Endothelial cell of umbilical vein (primary cell): ENCODE measurements at regions not wholly inside any gene's neighbourhood (a gene's known extent, or its start where the extent isn't known, plus 50 kb on each side); places are given as distances from the start of the nearest gene placed in this dataset.

Source experiments
- BruUV-seq: library from RNA; stranded (reverse); fragments of 400-500 nt; replicated peaks from 2 replicates; lab custom pipeline; 2021; lab: Mats Ljungman, UMichigan
- CTCF ChIA-PET: fragments of 300-600, 350-600 bp; sonication (Branson Sonifier 250); formaldehyde crosslinking; loops from one replicate; lab custom pipeline; 2021; ENCODE audit warnings: antibody characterized with exemption, inconsistent platforms; lab: Charles Lee
- POLR2A ChIA-PET: fragments of 300-600, 350-600 bp; sonication (Branson Sonifier 250); formaldehyde crosslinking; loops from one replicate; lab custom pipeline; 2021; ENCODE audit warnings: antibody characterized with exemption, inconsistent platforms; lab: Charles Lee
- DNase-seq: peaks from one replicate; pipeline ENCODE4 v3.0.0-alpha.2; 2011; ENCODE audit warnings: low read depth, low spot score
- FAIRE-seq: peaks from 2 replicates; lab custom pipeline; 2011; peaks lifted over from hg19 to GRCh38; lab: Jason Lieb, UNC
- H2AFZ ChIP-seq: 2 replicates; pipeline ENCODE4 v1.6.0; 2012; ENCODE audit warnings: low read depth, low read length, control low read depth, inconsistent platforms
- H3K27ac ChIP-seq: 2 replicates; pipeline ENCODE4 v1.5.1; 2011; ENCODE audit warnings: low read depth, mild to moderate bottlenecking, control low read depth, low read length, moderate library complexity; ENCODE audit not compliant: insufficient read depth
- H3K27me3 ChIP-seq, 2 experiments: 2 replicates each; pipeline versions ENCODE4 v1.6.0 to v1.6.1; 2011; ENCODE audit warnings: low read length in 2 of 2, mixed read lengths in 1 of 2; ENCODE audit not compliant: control insufficient read depth in 2 of 2, insufficient read depth in 2 of 2
- H3K36me3 ChIP-seq, 2 experiments: 2 replicates in 1 of 2; 3 replicates in 1 of 2; pipeline ENCODE4 v1.5.1; 2011; ENCODE audit warnings: low read length in 2 of 2, mild to moderate bottlenecking in 1 of 2, moderate library complexity in 1 of 2; ENCODE audit not compliant: control insufficient read depth in 2 of 2, insufficient read depth in 2 of 2; ENCODE audit errors: extremely low read depth in 1 of 2
- H3K4me1 ChIP-seq: 3 replicates; pipeline ENCODE4 v1.5.1; 2011; ENCODE audit warnings: mild to moderate bottlenecking, low read length; ENCODE audit not compliant: control insufficient read depth, insufficient read depth; ENCODE audit errors: extremely low read depth
- H3K4me2 ChIP-seq: 2 replicates; pipeline ENCODE4 v1.6.1; 2011; ENCODE audit warnings: low read length, control low read depth, mixed read lengths; ENCODE audit not compliant: insufficient read depth
- H3K4me3 ChIP-seq, 3 experiments: fragments of 200-600 bp in 1 of 3; sonication (generic), shearing (Covaris generic) in 1 of 3; replicated peaks in 1 of 3; 2 replicates each; pipeline ENCODE4 v1.5.1; 2011 to 2016; ENCODE audit warnings: control low read depth in 3 of 3, low read length in 3 of 3, mild to moderate bottlenecking in 2 of 3, inconsistent platforms in 1 of 3, low read depth in 1 of 3, moderate library complexity in 1 of 3; ENCODE audit not compliant: insufficient read depth in 1 of 3
- H3K79me2 ChIP-seq: 2 replicates; pipeline ENCODE4 v1.6.0; 2012; ENCODE audit warnings: low read length, inconsistent platforms; ENCODE audit not compliant: control insufficient read depth, insufficient read depth
- H3K9ac ChIP-seq: replicated peaks from 2 replicates; pipeline ENCODE3; 2011; ENCODE audit warnings: low read length, control low read depth; ENCODE audit not compliant: insufficient read depth; ENCODE audit errors: extremely low read depth
- H3K9me1 ChIP-seq: replicated peaks from 3 replicates; pipeline ENCODE4 v1.6.0; 2011; ENCODE audit warnings: mild to moderate bottlenecking, low read length; ENCODE audit not compliant: control insufficient read depth, insufficient read depth; ENCODE audit errors: extremely low read depth
- H3K9me3 ChIP-seq: replicated peaks from 2 replicates; pipeline ENCODE4 v1.5.1; 2012; ENCODE audit warnings: low read length, inconsistent platforms; ENCODE audit not compliant: control insufficient read depth, insufficient read depth
- H4K20me1 ChIP-seq: replicated peaks from 2 replicates; pipeline ENCODE3; 2011; ENCODE audit warnings: mild to moderate bottlenecking, low read length; ENCODE audit not compliant: control insufficient read depth, insufficient read depth; ENCODE audit errors: extremely low read depth
- CTCF ChIP-seq, 2 donors: IDR thresholded peaks; 1 replicate in 1 of 2; 2 replicates in 1 of 2; pipeline ENCODE4 v1.5.1; 2011; ENCODE audit warnings: low read length in 2 of 2, mild to moderate bottlenecking in 2 of 2, moderate library complexity in 2 of 2, control low read depth in 1 of 2, inconsistent platforms in 1 of 2, low read depth in 1 of 2; ENCODE audit not compliant: insufficient read depth in 1 of 2; ENCODE audit errors: extremely low read depth in 1 of 2
- EZH2 ChIP-seq: IDR thresholded peaks from 2 replicates; pipeline ENCODE4 v1.6.1; 2012; ENCODE audit warnings: borderline replicate concordance, low read depth, mild to moderate bottlenecking, moderate library complexity, low read length, inconsistent platforms; ENCODE audit not compliant: severe bottlenecking
- FOS ChIP-seq: IDR thresholded peaks from 2 replicates; pipeline ENCODE4 v1.6.1; 2011; ENCODE audit warnings: mild to moderate bottlenecking, low read length, moderate library complexity, borderline replicate concordance; ENCODE audit not compliant: insufficient read depth
- GATA2 ChIP-seq: IDR thresholded peaks from 2 replicates; pipeline ENCODE4 v1.7.0; 2011; ENCODE audit warnings: low read depth, mild to moderate bottlenecking, moderate library complexity, mixed read lengths, low read length; ENCODE audit not compliant: insufficient read length, insufficient read depth
- JUN ChIP-seq: IDR thresholded peaks from 2 replicates; pipeline ENCODE4 v1.6.1; 2011; ENCODE audit warnings: borderline replicate concordance, low read depth; ENCODE audit not compliant: insufficient read length, insufficient read depth
- MAX ChIP-seq: IDR thresholded peaks from 2 replicates; pipeline ENCODE4 v1.6.1; 2011; ENCODE audit not compliant: insufficient read depth, insufficient read length
- MYC ChIP-seq: IDR thresholded peaks from one replicate; pipeline ENCODE4 v1.6.1; 2011; ENCODE audit warnings: mild to moderate bottlenecking, low read depth, low read length
- POLR2A ChIP-seq: IDR thresholded peaks from 2 replicates; pipeline ENCODE4 v1.6.1; 2012; ENCODE audit warnings: low read depth, mild to moderate bottlenecking, control low read depth, low read length
- POLR2AphosphoS5 ChIP-seq: IDR thresholded peaks from 2 replicates; pipeline ENCODE4 v1.6.1; 2012; ENCODE audit warnings: low read depth, mild to moderate bottlenecking, control low read depth, low read length, moderate library complexity; ENCODE audit not compliant: insufficient read depth
- dilution Hi-C: fragments of 300-500 bp; cut with MboI; formaldehyde crosslinking; loops from one replicate; pipeline ENCODE4 v1.15.0; 2019; ENCODE audit warnings: low sequenced_read_pairs; ENCODE audit not compliant: extremely low pct_ligation_motif_present
- intact Hi-C: fragments of 100-400 bp; cut with micrococcal nuclease; formaldehyde crosslinking; loops from one replicate; pipeline ENCODE4 v1.10.0; 2022

GRCh38 chr6:144777249-144777648 lies 492.1 kb downstream of the UTRN start:
- FAIRE-seq (no peak), DNase-seq (no peak)
- no peaks in the 10 kb centered on the region for H3K27me3 ChIP-seq
- no peak for TF ChIP-seq CTCF (IDR thresholded peaks at IDR 0.05; ENCODE audit: extremely low read depth in 1 of 2, insufficient read depth in 1 of 2, low read depth in 1 of 2, low read length in 2 of 2)
- no peak for TF ChIP-seq POLR2AphosphoS5
- TF ChIP-seq POLR2A: no peak
- no peak for TF ChIP-seq MAX
- TF ChIP-seq MYC: no peak
- TF ChIP-seq EZH2: no peak
- TF ChIP-seq FOS: no peak
- no peak for TF ChIP-seq GATA2
- TF ChIP-seq JUN: no peak
- peaks cover 7 to 10% of the 10 kb centered on the region in 2 experiments for H3K36me3 ChIP-seq
- H3K4me1 ChIP-seq: no peaks in the 10 kb centered on the region
- ChIA-PET CTCF (interaction anchor here (1.2 kb wide), 1 partner anchor 14 kb away, joined by 3 read pairs; no protein-coding TSS in a partner anchor), POLR2A (no interaction called here)
- no peak overlapping the region for H3K4me2 ChIP-seq
- H3K4me3 ChIP-seq: no peak overlapping the region
- H4K20me1 ChIP-seq: no peaks in the 10 kb centered on the region
- no peaks in the 10 kb centered on the region for H3K9me3 ChIP-seq
- H2AFZ ChIP-seq: no peak overlapping the region
- dilution Hi-C loops: no loop called here
- no TSS peak for BruUV-seq
- intact Hi-C loops: no loop called here
- H3K79me2 ChIP-seq: no peaks in the 10 kb centered on the region
- H3K9me1 ChIP-seq: no peaks in the 10 kb centered on the region
- no peak overlapping the region for H3K9ac ChIP-seq
- no peak overlapping the region for H3K27ac ChIP-seq
